CD4-positive, alpha-beta T cell (primary cell): ENCODE measurements at regions not wholly inside any gene's neighbourhood (a gene's known extent, or its start where the extent isn't known, plus 50 kb on each side); places are given as distances from the start of the nearest gene placed in this dataset.

Experiments used
- ATAC-seq: fragments of 200-7000 bp; cut with Tn5 transposase; one replicate; pipeline ENCODE4 v1.10.0; 2022; ENCODE audit warnings: mild to moderate bottlenecking; ENCODE audit not compliant: poor library complexity
- CTCF ChIA-PET: fragments of 350-600 bp; sonication (Branson Sonifier 250); formaldehyde crosslinking; loops from one replicate; lab custom pipeline; 2021; ENCODE audit warnings: antibody characterized with exemption, inconsistent platforms; lab: Charles Lee
- POLR2A ChIA-PET: fragments of 350-600 bp; sonication (Branson Sonifier 250); formaldehyde crosslinking; loops from one replicate; lab custom pipeline; 2021; ENCODE audit warnings: antibody characterized with exemption, inconsistent platforms; lab: Charles Lee
- DNase-seq, 14 experiments: peaks; one replicate each; pipeline ENCODE4 v3.0.0-alpha.2; 2013 to 2020; ENCODE audit warnings: mixed read lengths in 2 of 14
- H3K27ac ChIP-seq, 2 donors: one replicate each; pipeline versions ENCODE4 v1.5.1 to v1.7.0; 2013; ENCODE audit warnings: low read length in 2 of 2, low read depth in 1 of 2, mild to moderate bottlenecking in 1 of 2
- H3K27me3 ChIP-seq, 2 experiments: 1 replicate in 1 of 2; 2 replicates in 1 of 2; pipeline versions ENCODE4 v1.6.1 to v1.7.0; 2013; ENCODE audit warnings: low read length in 2 of 2, control low read depth in 1 of 2, mild to moderate bottlenecking in 1 of 2, moderate library complexity in 1 of 2; ENCODE audit not compliant: insufficient read depth in 2 of 2, control insufficient read depth in 1 of 2
- H3K36me3 ChIP-seq: one replicate; pipeline ENCODE4 v1.6.1; 2013; ENCODE audit warnings: low read length, control low read depth; ENCODE audit not compliant: insufficient read depth
- H3K4me1 ChIP-seq: one replicate; pipeline ENCODE4 v1.6.1; 2013; ENCODE audit warnings: low read length, control low read depth; ENCODE audit not compliant: insufficient read depth
- H3K4me3 ChIP-seq: one replicate; pipeline ENCODE4 v1.5.1; 2013; ENCODE audit warnings: mild to moderate bottlenecking, low read length, moderate library complexity
- H3K9me3 ChIP-seq, 2 experiments: 1 replicate in 1 of 2; 2 replicates in 1 of 2; pipeline versions ENCODE4 v1.6.1 to v1.7.0; 2013; ENCODE audit warnings: low read length in 2 of 2, mild to moderate bottlenecking in 2 of 2, control low read depth in 1 of 2, moderate library complexity in 1 of 2; ENCODE audit not compliant: control insufficient read depth in 1 of 2, insufficient read depth in 1 of 2
- H3K27ac Mint-ChIP-seq: one replicate; pipeline ENCODE4 v1.8.0; 2020; ENCODE audit warnings: mixed read lengths
- H3K27me3 Mint-ChIP-seq: one replicate; pipeline ENCODE4 v1.8.0; 2021; ENCODE audit warnings: mixed read lengths
- H3K36me3 Mint-ChIP-seq: one replicate; pipeline ENCODE4 v1.8.0; 2021; ENCODE audit warnings: low read depth, mixed read lengths
- H3K4me1 Mint-ChIP-seq: one replicate; pipeline ENCODE4 v1.8.0; 2021; ENCODE audit warnings: low read depth, mixed read lengths
- H3K4me3 Mint-ChIP-seq: one replicate; pipeline ENCODE4 v1.8.0; 2020; ENCODE audit warnings: mild to moderate bottlenecking, mixed read lengths
- H3K9me3 Mint-ChIP-seq: one replicate; pipeline ENCODE4 v1.8.0; 2020; ENCODE audit warnings: mixed read lengths
- intact Hi-C, 2 experiments: fragments of 100-400 bp; cut with DNase I in 1 of 2; cut with micrococcal nuclease in 1 of 2; formaldehyde crosslinking; loops; one replicate each; pipeline versions ENCODE4 v1.15.1 to v1.9.0; 2023 to 2025; cut with DNase I, micrococcal nuclease
- TF ChIP-seq, protein P1 (sequence below): fragments of 200-600 bp; IDR thresholded peaks from one replicate; pipeline ENCODE4 v1.8.0; 2022; ENCODE audit warnings: antibody characterized with exemption, mild to moderate bottlenecking

DNA sequence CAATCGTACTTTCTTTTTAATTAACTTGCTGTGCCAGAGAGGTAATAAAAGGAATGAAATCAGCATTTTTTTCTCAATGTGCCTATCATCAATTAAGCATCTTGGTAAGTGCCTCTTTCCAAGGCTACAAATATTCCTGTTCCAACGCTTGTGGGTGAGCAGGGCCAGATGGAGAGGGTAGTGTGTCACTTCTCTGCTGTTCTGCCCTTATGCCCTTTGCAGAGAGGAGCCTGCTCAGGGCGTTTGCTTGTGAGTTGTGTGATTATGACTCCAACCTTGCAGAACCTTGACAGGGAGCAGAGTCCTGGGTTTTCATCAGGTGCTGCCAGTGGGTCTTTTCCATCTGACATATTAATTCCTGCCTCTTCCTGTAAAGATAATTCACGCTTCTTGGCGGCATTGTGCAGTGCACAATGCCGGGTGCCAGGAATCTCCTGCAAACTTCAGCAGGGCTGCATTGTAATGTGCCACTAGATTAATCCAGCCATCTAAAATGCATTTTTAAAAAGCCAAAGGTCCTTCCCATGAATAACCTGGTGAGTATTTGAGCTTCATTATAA is 234.4 kb downstream of the ARHGAP12 start:
- Mint-ChIP-seq H3K27me3 (no peaks in the 10 kb centered on the region), H3K4me3 (no peak overlapping the region), H3K36me3 (no peaks in the 10 kb centered on the region), H3K9me3 (peaks cover 7% of the 10 kb centered on the region), H3K4me1 (no peaks in the 10 kb centered on the region), H3K27ac (no peak overlapping the region)
- Histone ChIP-seq H3K4me1 (no peaks in the 10 kb centered on the region), H3K36me3 (no peaks in the 10 kb centered on the region), H3K4me3 (no peak overlapping the region), H3K27me3 (no peaks in the 10 kb centered on the region), H3K9me3 (no peaks in the 10 kb centered on the region), H3K27ac (no peak overlapping the region)
- DNase-seq, result no peak
- CTCF ChIA-PET, result no interaction called here
- POLR2A ChIA-PET, result no interaction called here
- no peak for ATAC-seq
- intact Hi-C loops, result no loop called here
- TF ChIP-seq, protein P1, sequence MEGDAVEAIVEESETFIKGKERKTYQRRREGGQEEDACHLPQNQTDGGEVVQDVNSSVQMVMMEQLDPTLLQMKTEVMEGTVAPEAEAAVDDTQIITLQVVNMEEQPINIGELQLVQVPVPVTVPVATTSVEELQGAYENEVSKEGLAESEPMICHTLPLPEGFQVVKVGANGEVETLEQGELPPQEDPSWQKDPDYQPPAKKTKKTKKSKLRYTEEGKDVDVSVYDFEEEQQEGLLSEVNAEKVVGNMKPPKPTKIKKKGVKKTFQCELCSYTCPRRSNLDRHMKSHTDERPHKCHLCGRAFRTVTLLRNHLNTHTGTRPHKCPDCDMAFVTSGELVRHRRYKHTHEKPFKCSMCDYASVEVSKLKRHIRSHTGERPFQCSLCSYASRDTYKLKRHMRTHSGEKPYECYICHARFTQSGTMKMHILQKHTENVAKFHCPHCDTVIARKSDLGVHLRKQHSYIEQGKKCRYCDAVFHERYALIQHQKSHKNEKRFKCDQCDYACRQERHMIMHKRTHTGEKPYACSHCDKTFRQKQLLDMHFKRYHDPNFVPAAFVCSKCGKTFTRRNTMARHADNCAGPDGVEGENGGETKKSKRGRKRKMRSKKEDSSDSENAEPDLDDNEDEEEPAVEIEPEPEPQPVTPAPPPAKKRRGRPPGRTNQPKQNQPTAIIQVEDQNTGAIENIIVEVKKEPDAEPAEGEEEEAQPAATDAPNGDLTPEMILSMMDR, result no peak

DNA sequence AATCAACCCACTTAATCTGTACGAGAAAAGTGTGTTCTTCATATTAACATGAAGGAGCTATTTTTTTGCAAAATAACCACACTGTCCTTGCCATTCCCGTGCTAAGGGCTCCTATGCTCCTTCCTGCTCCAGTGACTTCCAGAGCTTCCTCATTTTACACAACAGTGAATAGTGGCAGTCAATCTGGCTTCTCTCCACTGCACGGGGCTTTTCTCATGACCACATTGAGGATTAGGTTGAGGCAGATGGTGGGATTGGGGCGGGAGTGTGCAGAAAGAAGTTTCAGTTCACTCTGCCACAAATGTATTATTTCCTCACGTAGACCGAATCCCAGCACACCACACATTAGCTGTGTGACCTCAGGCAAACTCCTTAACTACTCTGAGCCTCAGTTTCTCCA is 235.1 kb downstream of the ARHGAP12 start:
- H3K4me3 ChIP-seq, result no peak overlapping the region
- no peaks in the 10 kb centered on the region for H3K27me3 ChIP-seq
- DNase-seq (peak in 1 of 14 experiments; percentile 12), ATAC-seq (no peak)
- H3K27ac Mint-ChIP-seq, result no peak overlapping the region
- ChIA-PET POLR2A (no interaction called here), CTCF (no interaction called here)
- no peaks in the 10 kb centered on the region for H3K36me3 Mint-ChIP-seq
- intact Hi-C loops, result no loop called here
- peaks cover 12% of the 10 kb centered on the region for H3K9me3 Mint-ChIP-seq
- no peak overlapping the region for H3K4me3 Mint-ChIP-seq
- H3K4me1 ChIP-seq, result no peaks in the 10 kb centered on the region
- H3K36me3 ChIP-seq, result no peaks in the 10 kb centered on the region
- TF ChIP-seq, protein P1, result no peak
- H3K27me3 Mint-ChIP-seq, result no peaks in the 10 kb centered on the region
- no peak overlapping the region for H3K27ac ChIP-seq
- peaks cover 0 to 2% of the 10 kb centered on the region in 2 experiments for H3K9me3 ChIP-seq
- H3K4me1 Mint-ChIP-seq, result no peaks in the 10 kb centered on the region

DNA sequence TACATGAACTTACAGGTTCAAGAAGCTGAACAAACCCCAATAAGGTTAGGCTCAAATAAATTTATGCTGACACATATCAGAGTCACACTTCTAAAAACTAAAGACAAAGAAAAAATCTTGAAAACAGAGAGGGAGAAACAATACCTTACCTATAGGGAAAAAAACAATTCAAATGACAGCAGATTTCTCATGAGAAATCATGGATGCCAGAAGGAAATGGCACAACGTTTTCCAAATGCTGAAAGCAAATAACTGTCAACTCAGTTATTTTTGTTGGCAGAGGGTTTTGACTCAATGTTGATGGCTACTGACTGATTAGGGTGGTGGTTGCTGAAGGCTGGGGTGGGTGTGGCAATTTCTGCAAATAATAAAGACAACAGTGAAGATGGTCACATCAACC is 239.4 kb downstream of the ARHGAP12 start:
- ATAC-seq (no peak), DNase-seq (no peak)
- intact Hi-C loops, result no loop called here
- Mint-ChIP-seq H3K27me3 (no peaks in the 10 kb centered on the region), H3K27ac (no peak overlapping the region), H3K4me1 (no peaks in the 10 kb centered on the region), H3K4me3 (no peak overlapping the region), H3K9me3 (peaks cover 23% of the 10 kb centered on the region), H3K36me3 (no peaks in the 10 kb centered on the region)
- no peak overlapping the region for H3K4me3 ChIP-seq
- no peak overlapping the region for H3K27ac ChIP-seq
- ChIA-PET POLR2A (no interaction called here), CTCF (no interaction called here)
- TF ChIP-seq, protein P1, result no peak
- no peaks in the 10 kb centered on the region for H3K36me3 ChIP-seq
- H3K27me3 ChIP-seq, result no peaks in the 10 kb centered on the region
- peaks cover 4 to 13% of the 10 kb centered on the region in 2 experiments for H3K9me3 ChIP-seq
- no peaks in the 10 kb centered on the region for H3K4me1 ChIP-seq
